Activated CD4-positive, alpha-beta memory T cell treated with anti-CD3 and anti-CD28 coated beads, Interleukin-2, amount 10 ng/mL, durations not matched to agents 7 days and 5 days (primary cell): ENCODE measurements at regions not wholly inside any gene's neighbourhood (a gene's known extent, or its start where the extent isn't known, plus 50 kb on each side); places are given as distances from the start of the nearest gene placed in this dataset.

Experiments
- CTCF ChIA-PET: fragments of 350-600 bp; sonication (Branson Sonifier 250); formaldehyde crosslinking; loops from one replicate; lab custom pipeline; 2021; ENCODE audit warnings: antibody characterized with exemption, inconsistent platforms; lab: Charles Lee
- POLR2A ChIA-PET: fragments of 350-600 bp; sonication (Branson Sonifier 250); formaldehyde crosslinking; loops from one replicate; lab custom pipeline; 2021; ENCODE audit warnings: antibody characterized with exemption; lab: Charles Lee
- DNase-seq: peaks from one replicate; pipeline ENCODE4 v3.0.0-alpha.2; 2020
- H3K27ac Mint-ChIP-seq: one replicate; pipeline ENCODE4 v1.8.0; 2021; ENCODE audit warnings: mild to moderate bottlenecking, mixed read lengths
- H3K27me3 Mint-ChIP-seq: one replicate; pipeline ENCODE4 v1.8.0; 2021; ENCODE audit warnings: mixed read lengths
- H3K36me3 Mint-ChIP-seq: one replicate; pipeline ENCODE4 v1.8.0; 2021; ENCODE audit warnings: low read depth, mixed read lengths
- H3K4me1 Mint-ChIP-seq: one replicate; pipeline ENCODE4 v1.8.0; 2021; ENCODE audit warnings: mixed read lengths
- H3K4me3 Mint-ChIP-seq: one replicate; pipeline ENCODE4 v1.8.0; 2021; ENCODE audit warnings: mild to moderate bottlenecking, mixed read lengths
- H3K9me3 Mint-ChIP-seq: one replicate; pipeline ENCODE4 v1.8.0; 2021; ENCODE audit warnings: mixed read lengths

- POLR2A ChIA-PET, result interaction anchor here (1.2 kb wide), 1 partner anchor 61 kb away, joined by 5 read pairs; the partner anchor contains the start of gene POLR2M
- Mint-ChIP-seq H3K9me3 (no peaks in the 10 kb centered on the region), H3K36me3 (no peaks in the 10 kb centered on the region), H3K27me3 (peaks cover 9% of the 10 kb centered on the region), H3K4me1 (peaks cover 20% of the 10 kb centered on the region), H3K27ac (no peak overlapping the region), H3K4me3 (no peak overlapping the region)
- CTCF ChIA-PET, result interaction anchor here (3.3 kb wide), 1 partner anchor 94 kb away, joined by 11 read pairs; no protein-coding TSS in a partner anchor
- no peak for DNase-seq
Observed at GRCh38 chr15:57767481-57767880, 61.0 kb downstream of the POLR2M start.

GRCh38 chr15:57769266-57769665 lies 62.8 kb downstream of the POLR2M start:
- ChIA-PET POLR2A (no interaction called here), CTCF (interaction anchor here (3.3 kb wide), 1 partner anchor 92 kb away, joined by 11 read pairs; no protein-coding TSS in a partner anchor)
- no peaks in the 10 kb centered on the region for H3K36me3 Mint-ChIP-seq
- H3K4me1 Mint-ChIP-seq, result peaks cover 28% of the 10 kb centered on the region
- peaks cover 5% of the 10 kb centered on the region for H3K27me3 Mint-ChIP-seq
- H3K27ac Mint-ChIP-seq, result no peak overlapping the region
- DNase-seq, result no peak
- H3K4me3 Mint-ChIP-seq, result no peak overlapping the region
- no peaks in the 10 kb centered on the region for H3K9me3 Mint-ChIP-seq

GRCh38 chr15:57770495-57770894 lies 64.0 kb downstream of the POLR2M start:
- CTCF ChIA-PET, result no interaction called here
- H3K4me3 Mint-ChIP-seq, result no peak overlapping the region

GRCh38 chr15:57772223-57772957 lies 65.9 kb downstream of the POLR2M start:
- ChIA-PET POLR2A (no interaction called here), CTCF (no interaction called here)
- Mint-ChIP-seq H3K4me3 (no peak overlapping the region), H3K27me3 (peaks cover 2% of the 10 kb centered on the region), H3K9me3 (no peaks in the 10 kb centered on the region), H3K36me3 (no peaks in the 10 kb centered on the region), H3K4me1 (peaks cover 33% of the 10 kb centered on the region), H3K27ac (no peak overlapping the region)
- DNase-seq, result no peak

More at GRCh38 chr15:57770495-57770894, 64.0 kb downstream of the POLR2M start:
- peaks cover 5% of the 10 kb centered on the region for H3K27me3 Mint-ChIP-seq
- peaks cover 28% of the 10 kb centered on the region for H3K4me1 Mint-ChIP-seq
- POLR2A ChIA-PET, result no interaction called here
- H3K27ac Mint-ChIP-seq, result no peak overlapping the region
- no peaks in the 10 kb centered on the region for H3K9me3 Mint-ChIP-seq
- DNase-seq, result no peak
- no peaks in the 10 kb centered on the region for H3K36me3 Mint-ChIP-seq

- Mint-ChIP-seq H3K36me3 (no peaks in the 10 kb centered on the region), H3K27ac (no peak overlapping the region), H3K9me3 (no peaks in the 10 kb centered on the region), H3K4me1 (peaks cover 33% of the 10 kb centered on the region), H3K27me3 (peaks cover 2% of the 10 kb centered on the region), H3K4me3 (no peak overlapping the region)
- ChIA-PET POLR2A (no interaction called here), CTCF (no interaction called here)
- no peak for DNase-seq
Observed at GRCh38 chr15:57773051-57773450, 66.5 kb downstream of the POLR2M start.

- POLR2A ChIA-PET, result no interaction called here
- no peak overlapping the region for H3K4me3 Mint-ChIP-seq
- H3K4me1 Mint-ChIP-seq, result peaks cover 51% of the 10 kb centered on the region
Observed at GRCh38 chr15:57777003-57777402, 70.5 kb downstream of the POLR2M start.

GRCh38 chr15:57780471-57780870 lies 74.0 kb downstream of the POLR2M start:
- no peak overlapping the region for H3K27ac Mint-ChIP-seq
- peaks cover 39% of the 10 kb centered on the region for H3K4me1 Mint-ChIP-seq

More at GRCh38 chr15:57777003-57777402, 70.5 kb downstream of the POLR2M start:
- no peak for DNase-seq
- CTCF ChIA-PET, result interaction anchor here (0.8 kb wide), 1 partner anchor 26 kb away, joined by 5 read pairs; no protein-coding TSS in a partner anchor
- Mint-ChIP-seq H3K36me3 (no peaks in the 10 kb centered on the region), H3K9me3 (no peaks in the 10 kb centered on the region), H3K27me3 (no peaks in the 10 kb centered on the region), H3K27ac (no peak overlapping the region)

GRCh38 chr15:57782731-57783130 lies 76.2 kb downstream of the POLR2M start:
- ChIA-PET POLR2A (no interaction called here), CTCF (interaction anchor here (1.4 kb wide), 1 partner anchor 78 kb away, joined by 5 read pairs; no protein-coding TSS in a partner anchor)
- H3K36me3 Mint-ChIP-seq, result no peaks in the 10 kb centered on the region
- no peak overlapping the region for H3K4me3 Mint-ChIP-seq
- no peak for DNase-seq
- no peaks in the 10 kb centered on the region for H3K9me3 Mint-ChIP-seq
- H3K27ac Mint-ChIP-seq, result no peak overlapping the region
- peaks cover 30% of the 10 kb centered on the region for H3K4me1 Mint-ChIP-seq
- H3K27me3 Mint-ChIP-seq, result peaks cover 7% of the 10 kb centered on the region

More at GRCh38 chr15:57780471-57780870, 74.0 kb downstream of the POLR2M start:
- no peak for DNase-seq
- H3K36me3 Mint-ChIP-seq, result no peaks in the 10 kb centered on the region
- no peaks in the 10 kb centered on the region for H3K9me3 Mint-ChIP-seq
- H3K27me3 Mint-ChIP-seq, result peaks cover 1% of the 10 kb centered on the region
- H3K4me3 Mint-ChIP-seq, result no peak overlapping the region
- ChIA-PET CTCF (interaction anchor here (1.0 to 1.5 kb wide), 2 partner anchors 80 to 286 kb away, joined by 3 to 8 read pairs; no protein-coding TSS in a partner anchor), POLR2A (no interaction called here)

- Mint-ChIP-seq H3K36me3 (no peaks in the 10 kb centered on the region), H3K4me3 (no peak overlapping the region), H3K4me1 (peaks cover 17% of the 10 kb centered on the region), H3K9me3 (no peaks in the 10 kb centered on the region), H3K27ac (no peak overlapping the region), H3K27me3 (peaks cover 12% of the 10 kb centered on the region)
- POLR2A ChIA-PET, result no interaction called here
- DNase-seq, result no peak
- CTCF ChIA-PET, result no interaction called here
Observed at GRCh38 chr15:57784081-57784511, 77.6 kb downstream of the POLR2M start.

- ChIA-PET CTCF (no interaction called here), POLR2A (no interaction called here)
- Mint-ChIP-seq H3K9me3 (no peaks in the 10 kb centered on the region), H3K4me1 (peaks cover 13% of the 10 kb centered on the region), H3K27me3 (peaks cover 17% of the 10 kb centered on the region), H3K36me3 (no peaks in the 10 kb centered on the region), H3K4me3 (no peak overlapping the region), H3K27ac (no peak overlapping the region)
- no peak for DNase-seq
Observed at GRCh38 chr15:57785039-57785438, 78.5 kb downstream of the POLR2M start.

- H3K4me1 Mint-ChIP-seq, result peaks cover 5% of the 10 kb centered on the region
- H3K9me3 Mint-ChIP-seq, result no peaks in the 10 kb centered on the region
- ChIA-PET CTCF (no interaction called here), POLR2A (no interaction called here)
- no peak for DNase-seq
- peaks cover 19% of the 10 kb centered on the region for H3K27me3 Mint-ChIP-seq
- no peaks in the 10 kb centered on the region for H3K36me3 Mint-ChIP-seq
- H3K4me3 Mint-ChIP-seq, result no peak overlapping the region
- H3K27ac Mint-ChIP-seq, result no peak overlapping the region
Observed at GRCh38 chr15:57785959-57786358, 79.4 kb downstream of the POLR2M start.

GRCh38 chr15:57789225-57789624 lies 82.7 kb downstream of the POLR2M start:
- ChIA-PET CTCF (no interaction called here), POLR2A (interaction anchor here (1.0 kb wide), 1 partner anchor 15 kb away, joined by 3 read pairs; no protein-coding TSS in a partner anchor)
- H3K9me3 Mint-ChIP-seq, result no peaks in the 10 kb centered on the region
- no peaks in the 10 kb centered on the region for H3K36me3 Mint-ChIP-seq
- no peak for DNase-seq
- H3K4me1 Mint-ChIP-seq, result peaks cover 4% of the 10 kb centered on the region
- peaks cover 24% of the 10 kb centered on the region for H3K27me3 Mint-ChIP-seq
- H3K27ac Mint-ChIP-seq, result no peak overlapping the region
- H3K4me3 Mint-ChIP-seq, result no peak overlapping the region

GRCh38 chr15:57792724-57793449 lies 86.4 kb downstream of the POLR2M start:
- Mint-ChIP-seq H3K4me1 (no peaks in the 10 kb centered on the region), H3K36me3 (no peaks in the 10 kb centered on the region), H3K27ac (no peak overlapping the region), H3K4me3 (no peak overlapping the region), H3K9me3 (no peaks in the 10 kb centered on the region), H3K27me3 (peaks cover 22% of the 10 kb centered on the region)
- CTCF ChIA-PET, result no interaction called here
- POLR2A ChIA-PET, result no interaction called here
- no peak for DNase-seq
